CD8-positive, alpha-beta memory T cell (primary cell): ENCODE measurements at regions not wholly inside any gene's neighbourhood (a gene's known extent, or its start where the extent isn't known, plus 50 kb on each side); places are given as distances from the start of the nearest gene placed in this dataset.
"Not testable (repeated sequence)": the region's sequence is repeated elsewhere in the genome, so short reads cannot be mapped to it uniquely, and the experiment has no call there.

Source experiments
- CTCF ChIA-PET: fragments of 350-600 bp; sonication (Branson Sonifier 250); formaldehyde crosslinking; loops from one replicate; lab custom pipeline; 2021; ENCODE audit warnings: antibody characterized with exemption; lab: Charles Lee
- POLR2A ChIA-PET: fragments of 350-600 bp; sonication (Branson Sonifier 250); formaldehyde crosslinking; loops from one replicate; lab custom pipeline; 2021; ENCODE audit warnings: antibody characterized with exemption; lab: Charles Lee
- DNase-seq, 5 donors: peaks; one replicate each; pipeline versions ENCODE4 v3.0.0 to v3.0.0-alpha.2; 2020 to 2022; ENCODE audit warnings: mixed read lengths in 1 of 5
- H3K27ac ChIP-seq: one replicate; pipeline ENCODE4 v1.7.0; 2013; ENCODE audit warnings: low read depth, mild to moderate bottlenecking, low read length, moderate library complexity
- H3K27me3 ChIP-seq: 2 replicates; pipeline ENCODE4 v1.7.0; 2013; ENCODE audit warnings: low read length, mild to moderate bottlenecking; ENCODE audit not compliant: insufficient read depth, poor library complexity, severe bottlenecking
- H3K36me3 ChIP-seq: 2 replicates; pipeline ENCODE4 v1.7.0; 2013; ENCODE audit warnings: mild to moderate bottlenecking, low read length, moderate library complexity; ENCODE audit not compliant: insufficient read depth
- H3K4me1 ChIP-seq: 2 replicates; pipeline ENCODE4 v1.7.0; 2013; ENCODE audit warnings: mild to moderate bottlenecking, low read length, moderate library complexity; ENCODE audit not compliant: insufficient read depth
- H3K4me3 ChIP-seq: 2 replicates; pipeline ENCODE4 v1.7.0; 2013; ENCODE audit warnings: mild to moderate bottlenecking, low read length
- H3K9me3 ChIP-seq: 2 replicates; pipeline ENCODE4 v1.7.0; 2013; ENCODE audit warnings: mild to moderate bottlenecking, low read length
- H3K27ac Mint-ChIP-seq, 8 donors: one replicate each; pipeline ENCODE4 v1.8.0; 2020 to 2021; ENCODE audit warnings: mixed read lengths in 8 of 8, mild to moderate bottlenecking in 6 of 8, inconsistent platforms in 3 of 8, moderate library complexity in 3 of 8
- H3K27me3 Mint-ChIP-seq, 2 donors: one replicate each; pipeline ENCODE4 v1.8.0; 2020 to 2021; ENCODE audit warnings: mixed read lengths in 2 of 2, mild to moderate bottlenecking in 1 of 2, moderate library complexity in 1 of 2
- H3K36me3 Mint-ChIP-seq, 3 donors: one replicate each; pipeline ENCODE4 v1.8.0; 2020 to 2021; ENCODE audit warnings: mixed read lengths in 3 of 3, inconsistent platforms in 1 of 3, mild to moderate bottlenecking in 1 of 3
- H3K4me1 Mint-ChIP-seq, 3 donors: one replicate each; pipeline ENCODE4 v1.8.0; 2020 to 2021; ENCODE audit warnings: mixed read lengths in 3 of 3, inconsistent platforms in 1 of 3, mild to moderate bottlenecking in 1 of 3
- H3K4me3 Mint-ChIP-seq, 7 donors: one replicate each; pipeline ENCODE4 v1.8.0; 2020 to 2021; ENCODE audit warnings: mixed read lengths in 7 of 7, mild to moderate bottlenecking in 6 of 7, moderate library complexity in 4 of 7, inconsistent platforms in 2 of 7
- H3K9me3 Mint-ChIP-seq, 5 donors: one replicate each; pipeline ENCODE4 v1.8.0; 2020 to 2022; ENCODE audit warnings: mixed read lengths in 5 of 5, mild to moderate bottlenecking in 3 of 5, moderate library complexity in 2 of 5, inconsistent platforms in 1 of 5

- Mint-ChIP-seq H3K36me3 (no peaks in the 10 kb centered on the region), H3K27ac (no peak overlapping the region)
Observed at GRCh38 chr2:62604336-62604735, 98.3 kb upstream of the TMEM17 start.

GRCh38 chr2:62603154-62603712 is 97.2 kb upstream of the TMEM17 start:
- H3K27me3 ChIP-seq = no peaks in the 10 kb centered on the region
- no peaks in the 10 kb centered on the region for H3K36me3 ChIP-seq
- no peaks in the 10 kb centered on the region for H3K4me1 Mint-ChIP-seq
- no peak for DNase-seq
- no peak overlapping the region for H3K4me3 Mint-ChIP-seq
- no peaks in the 10 kb centered on the region for H3K36me3 Mint-ChIP-seq
- H3K27ac ChIP-seq = no peak overlapping the region
- H3K9me3 Mint-ChIP-seq = peaks cover 0 to 9% (median 7%) of the 10 kb centered on the region in 5 donors
- ChIA-PET CTCF (no interaction called here), POLR2A (no interaction called here)
- H3K27me3 Mint-ChIP-seq = peaks cover 19 to 56% of the 10 kb centered on the region in 2 donors
- H3K4me1 ChIP-seq = no peaks in the 10 kb centered on the region
- H3K27ac Mint-ChIP-seq = no peak overlapping the region
- H3K4me3 ChIP-seq = no peak overlapping the region
- no peaks in the 10 kb centered on the region for H3K9me3 ChIP-seq

More at GRCh38 chr2:62604336-62604735, 98.3 kb upstream of the TMEM17 start:
- Mint-ChIP-seq H3K9me3 (peaks cover 0 to 11% (median 8%) of the 10 kb centered on the region in 5 donors), H3K27me3 (peaks cover 19 to 56% of the 10 kb centered on the region in 2 donors), H3K4me3 (no peak overlapping the region), H3K4me1 (no peaks in the 10 kb centered on the region)
- H3K4me1 ChIP-seq = no peaks in the 10 kb centered on the region
- POLR2A ChIA-PET = no interaction called here
- H3K36me3 ChIP-seq = no peaks in the 10 kb centered on the region
- H3K27ac ChIP-seq = no peak overlapping the region
- CTCF ChIA-PET = no interaction called here
- H3K9me3 ChIP-seq = no peaks in the 10 kb centered on the region
- H3K27me3 ChIP-seq = no peaks in the 10 kb centered on the region
- no peak for DNase-seq
- no peak overlapping the region for H3K4me3 ChIP-seq

- DNase-seq, H3K36me3 Mint-ChIP-seq, H3K27ac ChIP-seq, H3K4me1 Mint-ChIP-seq, H3K4me1 ChIP-seq, H3K36me3 ChIP-seq, POLR2A ChIA-PET, H3K4me3 Mint-ChIP-seq, H3K27ac Mint-ChIP-seq, CTCF ChIA-PET, H3K4me3 ChIP-seq, H3K27me3 ChIP-seq, H3K9me3 Mint-ChIP-seq, H3K9me3 ChIP-seq: not testable (repeated sequence)
- peaks cover 14 to 35% of the 10 kb centered on the region in 2 donors for H3K27me3 Mint-ChIP-seq
Observed at GRCh38 chr2:62599674-62600410, 93.8 kb upstream of the TMEM17 start.

- H3K36me3 Mint-ChIP-seq = no peaks in the 10 kb centered on the region
- no peaks in the 10 kb centered on the region for H3K36me3 ChIP-seq
- peaks cover 5 to 14% of the 10 kb centered on the region in 2 donors for H3K27me3 Mint-ChIP-seq
- no peak overlapping the region for H3K4me3 ChIP-seq
- no peaks in the 10 kb centered on the region for H3K4me1 ChIP-seq
- ChIA-PET CTCF (interaction anchor here (1.1 kb wide), 1 partner anchor 22 kb away, joined by 3 read pairs; no protein-coding TSS in a partner anchor), POLR2A (no interaction called here)
- H3K27ac ChIP-seq = no peak overlapping the region
- H3K27me3 ChIP-seq = no peaks in the 10 kb centered on the region
- H3K27ac Mint-ChIP-seq = no peak overlapping the region
- H3K9me3 ChIP-seq = no peaks in the 10 kb centered on the region
- peaks cover 0 to 4% (median 0%) of the 10 kb centered on the region in 5 donors for H3K9me3 Mint-ChIP-seq
- H3K4me3 Mint-ChIP-seq = no peak overlapping the region
- H3K4me1 Mint-ChIP-seq = no peaks in the 10 kb centered on the region
- no peak for DNase-seq
Observed at GRCh38 chr2:62597323-62597722, 91.3 kb upstream of the TMEM17 start.

- H3K4me3 ChIP-seq = no peak overlapping the region
- no peak overlapping the region for H3K4me3 Mint-ChIP-seq
Observed at GRCh38 chr2:62596061-62596921, 90.3 kb upstream of the TMEM17 start.

GRCh38 chr2:62595474-62595873 is 89.5 kb upstream of the TMEM17 start:
- Mint-ChIP-seq H3K4me1 (no peaks in the 10 kb centered on the region), H3K9me3 (peaks cover 0 to under 1% (median 0%) of the 10 kb centered on the region in 5 donors), H3K27ac (no peak overlapping the region), H3K4me3 (no peak overlapping the region), H3K27me3 (peaks cover 3 to 4% of the 10 kb centered on the region in 2 donors), H3K36me3 (no peaks in the 10 kb centered on the region)
- Histone ChIP-seq H3K9me3 (no peaks in the 10 kb centered on the region), H3K36me3 (no peaks in the 10 kb centered on the region), H3K27me3 (no peaks in the 10 kb centered on the region), H3K4me1 (no peaks in the 10 kb centered on the region), H3K4me3 (no peak overlapping the region), H3K27ac (no peak overlapping the region)
- CTCF ChIA-PET = interaction anchor here (0.9 kb wide), 1 partner anchor 138 kb away, joined by 3 read pairs; no protein-coding TSS in a partner anchor
- POLR2A ChIA-PET = no interaction called here
- DNase-seq = no peak

More at GRCh38 chr2:62596061-62596921, 90.3 kb upstream of the TMEM17 start:
- H3K4me1 Mint-ChIP-seq = no peaks in the 10 kb centered on the region
- H3K9me3 ChIP-seq = no peaks in the 10 kb centered on the region
- H3K27me3 ChIP-seq = no peaks in the 10 kb centered on the region
- H3K9me3 Mint-ChIP-seq = peaks cover 0 to 4% (median 0%) of the 10 kb centered on the region in 5 donors
- ChIA-PET CTCF (no interaction called here), POLR2A (interaction anchor here (0.5 kb wide), 1 partner anchor 30 kb away, joined by 3 read pairs; no protein-coding TSS in a partner anchor)
- H3K36me3 ChIP-seq = no peaks in the 10 kb centered on the region
- no peak for DNase-seq
- no peaks in the 10 kb centered on the region for H3K4me1 ChIP-seq
- no peak overlapping the region for H3K27ac ChIP-seq
- H3K27ac Mint-ChIP-seq = no peak overlapping the region
- H3K36me3 Mint-ChIP-seq = no peaks in the 10 kb centered on the region
- peaks cover 3 to 12% of the 10 kb centered on the region in 2 donors for H3K27me3 Mint-ChIP-seq

GRCh38 chr2:62593825-62594224 is 87.8 kb upstream of the TMEM17 start:
- Histone ChIP-seq H3K27me3 (no peaks in the 10 kb centered on the region), H3K9me3 (no peaks in the 10 kb centered on the region), H3K4me3 (no peak overlapping the region), H3K36me3 (no peaks in the 10 kb centered on the region), H3K27ac (no peak overlapping the region), H3K4me1 (no peaks in the 10 kb centered on the region)
- H3K4me3 Mint-ChIP-seq = no peak overlapping the region
- H3K27me3 Mint-ChIP-seq = peaks cover 2 to 5% of the 10 kb centered on the region in 2 donors
- no peaks in the 10 kb centered on the region for H3K4me1 Mint-ChIP-seq
- POLR2A ChIA-PET = no interaction called here
- CTCF ChIA-PET = no interaction called here
- no peak for DNase-seq
- no peaks in the 10 kb centered on the region for H3K9me3 Mint-ChIP-seq
- peak overlapping the region in 1 of 8 donors; percentile 27 for H3K27ac Mint-ChIP-seq
- H3K36me3 Mint-ChIP-seq = no peaks in the 10 kb centered on the region

GRCh38 chr2:62591491-62591890 is 85.5 kb upstream of the TMEM17 start:
- POLR2A ChIA-PET = no interaction called here
- no peaks in the 10 kb centered on the region for H3K9me3 ChIP-seq

More at GRCh38 chr2:62591491-62591890, 85.5 kb upstream of the TMEM17 start:
- CTCF ChIA-PET = no interaction called here
- no peak overlapping the region for H3K27ac Mint-ChIP-seq
- Histone ChIP-seq H3K4me3 (no peak overlapping the region), H3K27ac (no peak overlapping the region), H3K27me3 (no peaks in the 10 kb centered on the region), H3K36me3 (no peaks in the 10 kb centered on the region), H3K4me1 (no peaks in the 10 kb centered on the region)
- no peaks in the 10 kb centered on the region for H3K4me1 Mint-ChIP-seq
- H3K36me3 Mint-ChIP-seq = no peaks in the 10 kb centered on the region
- DNase-seq = no peak
- H3K27me3 Mint-ChIP-seq = peaks cover 3 to 22% of the 10 kb centered on the region in 2 donors
- H3K9me3 Mint-ChIP-seq = no peaks in the 10 kb centered on the region
- H3K4me3 Mint-ChIP-seq = no peak overlapping the region
